ENCODE measurements at regions not wholly inside any gene's neighbourhood (a gene's known extent, or its start where the extent isn't known, plus 50 kb on each side); places are given as distances from the start of the nearest gene placed in this dataset.
"Not testable (repeated sequence)": the region's sequence is repeated elsewhere in the genome, so short reads cannot be mapped to it uniquely, and the experiment has no call there.

GRCh38 chr1:38512789-38513188 lies 346.8 kb downstream of the RRAGC start:
- no peak for DNase-seq (ENCODE audit: low read depth in 1 of 2, low spot score in 1 of 2)

GRCh38 chr1:38512024-38512767 lies 347.4 kb downstream of the RRAGC start:
- DNase-seq (ENCODE audit: low read depth in 1 of 2, low spot score in 1 of 2), result no peak

GRCh38 chr1:38508232-38508631 lies 351.3 kb downstream of the RRAGC start:
- DNase-seq (ENCODE audit: low read depth in 1 of 2, low spot score in 1 of 2), result no peak

GRCh38 chr1:38507563-38507962 lies 352.0 kb downstream of the RRAGC start:
- DNase-seq (ENCODE audit: low read depth in 1 of 2, low spot score in 1 of 2), result no peak

- DNase-seq (ENCODE audit: low read depth in 1 of 2, low spot score in 1 of 2), result no peak
These were observed 353.6 kb downstream of the RRAGC start for GRCh38 chr1:38505944-38506343.

- DNase-seq (ENCODE audit: low read depth in 1 of 2, low spot score in 1 of 2), result no peak
These were observed 356.8 kb downstream of the RRAGC start for GRCh38 chr1:38502758-38503157.

GRCh38 chr1:38500891-38501290 lies 358.7 kb downstream of the RRAGC start:
- no peak for DNase-seq (ENCODE audit: low read depth in 1 of 2, low spot score in 1 of 2)

- no peak for DNase-seq (ENCODE audit: low read depth in 1 of 2, low spot score in 1 of 2)
These were observed 359.2 kb downstream of the RRAGC start for GRCh38 chr1:38500352-38500751.

GRCh38 chr1:38498686-38499085 lies 360.9 kb downstream of the RRAGC start:
- no peak for DNase-seq (ENCODE audit: low read depth in 1 of 2, low spot score in 1 of 2)

- DNase-seq (ENCODE audit: low read depth in 1 of 2, low spot score in 1 of 2), result no peak
These were observed 361.5 kb downstream of the RRAGC start for GRCh38 chr1:38497921-38498656.

- not testable (repeated sequence) for DNase-seq (ENCODE audit: low read depth in 1 of 2, low spot score in 1 of 2)
These were observed 366.3 kb downstream of the RRAGC start for GRCh38 chr1:38493306-38493705.

- DNase-seq (ENCODE audit: low read depth in 1 of 2, low spot score in 1 of 2), result peak in 1 of 2 donors; percentile 6
These were observed 369.7 kb downstream of the RRAGC start for GRCh38 chr1:38489844-38490270.

- no peak for DNase-seq (ENCODE audit: low read depth in 1 of 2, low spot score in 1 of 2)
These were observed 371.2 kb downstream of the RRAGC start for GRCh38 chr1:38488162-38488898.

GRCh38 chr1:38487396-38487795 lies 372.2 kb downstream of the RRAGC start:
- no peak for DNase-seq (ENCODE audit: low read depth in 1 of 2, low spot score in 1 of 2)

- no peak for DNase-seq (ENCODE audit: low read depth in 1 of 2, low spot score in 1 of 2)
These were observed 373.5 kb downstream of the RRAGC start for GRCh38 chr1:38486085-38486484.

GRCh38 chr1:38481871-38482826 lies 377.4 kb downstream of the RRAGC start:
- no peak for DNase-seq (ENCODE audit: low read depth in 1 of 2, low spot score in 1 of 2)

GRCh38 chr1:38479662-38480061 lies 379.9 kb downstream of the RRAGC start:
- DNase-seq (ENCODE audit: low read depth in 1 of 2, low spot score in 1 of 2), result not testable (repeated sequence)

- no peak for DNase-seq (ENCODE audit: low read depth in 1 of 2, low spot score in 1 of 2)
These were observed 381.8 kb downstream of the RRAGC start for GRCh38 chr1:38477811-38478210.

GRCh38 chr1:38476850-38477178 lies 382.8 kb downstream of the RRAGC start:
- no peak for DNase-seq (ENCODE audit: low read depth in 1 of 2, low spot score in 1 of 2)

GRCh38 chr1:38476111-38476849 lies 383.3 kb downstream of the RRAGC start:
- DNase-seq (ENCODE audit: low read depth in 1 of 2, low spot score in 1 of 2), result no peak
